MCF 10A (cell line): ENCODE measurements at regions not wholly inside any gene's neighbourhood (a gene's known extent, or its start where the extent isn't known, plus 50 kb on each side); places are given as distances from the start of the nearest gene placed in this dataset.

Experiments used
- BruUV-seq: library from RNA; stranded (reverse); fragments of 400-500 nt; replicated peaks from 2 replicates; lab custom pipeline; 2021; lab: Mats Ljungman, UMichigan
- CTCF ChIA-PET: fragments of 300-600 bp; sonication (Branson Sonifier 250); formaldehyde crosslinking; extraction: SDS; loops from one replicate; lab custom pipeline; 2021; ENCODE audit warnings: antibody characterized with exemption, inconsistent platforms; lab: Yijun Ruan, JAX
- POLR2A ChIA-PET: fragments of 300-600, 350-650 bp; sonication (Branson Sonifier 250); formaldehyde crosslinking; extraction: SDS; loops from one replicate; lab custom pipeline; 2020; ENCODE audit warnings: antibody characterized with exemption, inconsistent platforms; lab: Yijun Ruan, JAX
- DNase-seq: peaks from one replicate; pipeline ENCODE4 v3.0.0-alpha.2; 2018; ENCODE audit not compliant: unreplicated experiment
- H3K27ac Mint-ChIP-seq: one replicate; pipeline ENCODE4 v1.8.0; 2022; ENCODE audit warnings: mild to moderate bottlenecking, low read depth, mixed read lengths; ENCODE audit not compliant: unreplicated experiment
- H3K27me3 Mint-ChIP-seq: one replicate; pipeline ENCODE4 v1.8.0; 2022; ENCODE audit warnings: mixed read lengths; ENCODE audit not compliant: insufficient read depth, unreplicated experiment
- H3K36me3 Mint-ChIP-seq: one replicate; pipeline ENCODE4 v1.8.0; 2022; ENCODE audit warnings: mild to moderate bottlenecking, moderate library complexity, mixed read lengths; ENCODE audit not compliant: insufficient read depth, unreplicated experiment
- H3K4me1 Mint-ChIP-seq: one replicate; pipeline ENCODE4 v1.8.0; 2022; ENCODE audit warnings: mixed read lengths; ENCODE audit not compliant: insufficient read depth, unreplicated experiment
- H3K4me3 Mint-ChIP-seq: one replicate; pipeline ENCODE4 v1.8.0; 2022; ENCODE audit warnings: mild to moderate bottlenecking, moderate library complexity, mixed read lengths; ENCODE audit not compliant: unreplicated experiment
- H3K9me3 Mint-ChIP-seq: one replicate; pipeline ENCODE4 v1.8.0; 2022; ENCODE audit warnings: mixed read lengths; ENCODE audit not compliant: unreplicated experiment
- intact Hi-C: fragments of 100-400 bp; cut with micrococcal nuclease; formaldehyde crosslinking; loops from 2 replicates; pipeline ENCODE4 v1.14.1; 2022
- TF ChIP-seq, protein P1 (sequence below): fragments of 200-600 bp; IDR thresholded peaks from one replicate; pipeline ENCODE4 v1.8.0; 2022; ENCODE audit warnings: antibody characterized with exemption, mild to moderate bottlenecking; ENCODE audit not compliant: unreplicated experiment

DNA sequence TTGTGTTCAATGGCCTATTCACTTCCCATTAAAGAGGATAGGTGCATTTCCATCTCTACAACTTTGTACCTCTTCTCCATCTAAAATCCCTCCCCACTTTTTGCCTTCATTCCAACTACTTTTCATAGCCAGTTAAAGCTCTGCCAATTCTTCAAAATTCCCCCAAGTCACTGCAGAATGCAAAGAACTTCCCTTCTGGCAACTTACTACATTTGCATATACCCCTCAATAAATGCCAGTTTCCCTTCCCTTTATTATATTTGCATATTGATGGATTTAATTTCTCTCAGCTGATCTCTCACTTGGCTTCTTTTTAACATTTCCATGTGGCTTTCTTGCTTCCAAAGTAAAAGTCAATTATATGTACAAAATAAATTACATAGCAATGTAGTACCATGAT lies 393.4 kb downstream of the HACE1 start:
- no peaks in the 10 kb centered on the region for H3K36me3 Mint-ChIP-seq

DNA sequence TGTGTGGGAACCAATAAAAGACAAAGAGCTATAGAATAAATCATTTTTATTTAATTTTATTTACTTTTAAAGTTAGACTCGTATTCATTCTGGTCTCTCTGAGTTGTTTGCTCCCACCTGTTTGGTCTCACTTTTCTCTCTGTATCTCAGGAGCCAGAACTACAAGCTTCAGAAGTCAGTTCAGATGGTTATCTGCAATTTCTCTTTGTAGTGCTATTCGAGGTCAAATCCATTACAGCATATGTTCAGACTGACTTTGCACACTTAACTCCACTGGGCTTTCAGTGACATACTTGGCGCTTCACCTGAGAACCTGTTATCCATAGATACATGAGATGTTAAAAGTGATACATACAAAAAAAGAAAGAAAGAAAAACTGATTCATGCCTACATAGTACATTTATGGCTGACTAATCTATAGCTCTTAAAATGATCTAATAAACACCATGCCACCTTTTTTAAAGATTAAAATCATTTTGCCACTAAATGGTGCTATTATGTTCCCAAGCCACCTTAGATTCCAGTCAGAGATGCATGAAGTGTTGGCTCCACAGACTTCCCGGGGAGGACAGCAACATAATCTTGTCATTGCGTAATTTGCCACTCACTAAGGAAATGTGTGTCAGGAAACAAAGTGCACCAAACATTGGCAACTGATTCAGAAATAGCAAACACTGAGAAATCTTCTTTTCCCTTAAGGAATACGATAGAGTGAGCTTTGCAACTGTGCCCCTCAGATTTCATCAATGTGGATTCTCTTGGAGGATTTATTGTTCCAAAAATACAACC lies 396.7 kb downstream of the HACE1 start:
- CTCF ChIA-PET: interaction anchor here (0.7 kb wide), 1 partner anchor 10 kb away, joined by 3 read pairs; no protein-coding TSS in a partner anchor

More for the DNA sequence above, 393.4 kb downstream of the HACE1 start:
- Mint-ChIP-seq H3K4me1 (peaks cover 6% of the 10 kb centered on the region), H3K27me3 (no peaks in the 10 kb centered on the region), H3K9me3 (no peaks in the 10 kb centered on the region), H3K27ac (no peak overlapping the region), H3K4me3 (no peak overlapping the region)
- BruUV-seq: no TSS peak
- ChIA-PET CTCF (no interaction called here), POLR2A (interaction anchor here (0.7 kb wide), 1 partner anchor 30 kb away, joined by 3 read pairs; no protein-coding TSS in a partner anchor)
- TF ChIP-seq, protein P1, sequence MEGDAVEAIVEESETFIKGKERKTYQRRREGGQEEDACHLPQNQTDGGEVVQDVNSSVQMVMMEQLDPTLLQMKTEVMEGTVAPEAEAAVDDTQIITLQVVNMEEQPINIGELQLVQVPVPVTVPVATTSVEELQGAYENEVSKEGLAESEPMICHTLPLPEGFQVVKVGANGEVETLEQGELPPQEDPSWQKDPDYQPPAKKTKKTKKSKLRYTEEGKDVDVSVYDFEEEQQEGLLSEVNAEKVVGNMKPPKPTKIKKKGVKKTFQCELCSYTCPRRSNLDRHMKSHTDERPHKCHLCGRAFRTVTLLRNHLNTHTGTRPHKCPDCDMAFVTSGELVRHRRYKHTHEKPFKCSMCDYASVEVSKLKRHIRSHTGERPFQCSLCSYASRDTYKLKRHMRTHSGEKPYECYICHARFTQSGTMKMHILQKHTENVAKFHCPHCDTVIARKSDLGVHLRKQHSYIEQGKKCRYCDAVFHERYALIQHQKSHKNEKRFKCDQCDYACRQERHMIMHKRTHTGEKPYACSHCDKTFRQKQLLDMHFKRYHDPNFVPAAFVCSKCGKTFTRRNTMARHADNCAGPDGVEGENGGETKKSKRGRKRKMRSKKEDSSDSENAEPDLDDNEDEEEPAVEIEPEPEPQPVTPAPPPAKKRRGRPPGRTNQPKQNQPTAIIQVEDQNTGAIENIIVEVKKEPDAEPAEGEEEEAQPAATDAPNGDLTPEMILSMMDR: no peak
- intact Hi-C loops: no loop called here
- DNase-seq: no peak

DNA sequence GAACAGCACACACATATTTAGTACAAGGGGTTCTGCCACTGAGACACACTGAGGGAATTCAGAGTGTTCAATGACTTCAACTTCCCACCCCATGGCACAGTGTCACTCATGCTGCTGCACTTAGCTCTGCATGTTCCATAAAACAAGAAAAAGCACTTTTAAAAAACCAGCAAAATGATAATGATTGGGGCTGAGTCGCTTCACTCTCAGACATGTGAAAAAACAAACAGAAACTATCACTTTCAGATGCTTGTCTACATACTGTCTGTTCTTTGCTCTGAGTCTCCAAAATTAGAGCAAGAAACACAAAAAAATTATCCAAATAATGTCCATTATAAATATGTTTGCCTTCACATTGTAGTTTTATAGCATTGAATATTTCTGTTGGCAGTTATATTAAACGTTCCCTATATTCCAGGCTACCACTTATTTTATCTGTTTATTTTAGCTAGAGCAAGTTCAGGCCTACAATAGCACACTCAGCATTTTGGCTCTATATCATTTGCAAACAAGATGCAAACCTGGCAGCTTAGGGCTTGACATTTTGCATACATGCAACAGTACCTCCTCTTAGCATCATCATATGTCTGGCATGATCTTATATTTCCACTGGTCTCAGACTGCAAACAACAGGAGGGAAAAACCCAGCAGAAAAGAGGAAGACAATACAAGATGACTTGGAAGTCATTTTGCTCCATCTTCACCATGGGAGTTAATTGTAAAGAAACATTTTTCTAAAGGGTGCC lies 398.8 kb downstream of the HACE1 start:
- Mint-ChIP-seq H3K4me1 (peaks cover 6% of the 10 kb centered on the region), H3K4me3 (no peak overlapping the region), H3K9me3 (no peaks in the 10 kb centered on the region), H3K27me3 (no peaks in the 10 kb centered on the region), H3K36me3 (no peaks in the 10 kb centered on the region), H3K27ac (no peak overlapping the region)
- no peak for DNase-seq
- ChIA-PET POLR2A (no interaction called here), CTCF (no interaction called here)
- BruUV-seq: no TSS peak
- intact Hi-C loops: no loop called here
- TF ChIP-seq, protein P1: no peak

More for the DNA sequence above, 396.7 kb downstream of the HACE1 start:
- Mint-ChIP-seq H3K27ac (no peak overlapping the region), H3K27me3 (no peaks in the 10 kb centered on the region), H3K9me3 (no peaks in the 10 kb centered on the region), H3K4me3 (no peak overlapping the region), H3K36me3 (no peaks in the 10 kb centered on the region), H3K4me1 (peaks cover 6% of the 10 kb centered on the region)
- POLR2A ChIA-PET: no interaction called here
- intact Hi-C loops: no loop called here
- TF ChIP-seq, protein P1: no peak
- peak; percentile 49 for DNase-seq
- BruUV-seq: no TSS peak

DNA sequence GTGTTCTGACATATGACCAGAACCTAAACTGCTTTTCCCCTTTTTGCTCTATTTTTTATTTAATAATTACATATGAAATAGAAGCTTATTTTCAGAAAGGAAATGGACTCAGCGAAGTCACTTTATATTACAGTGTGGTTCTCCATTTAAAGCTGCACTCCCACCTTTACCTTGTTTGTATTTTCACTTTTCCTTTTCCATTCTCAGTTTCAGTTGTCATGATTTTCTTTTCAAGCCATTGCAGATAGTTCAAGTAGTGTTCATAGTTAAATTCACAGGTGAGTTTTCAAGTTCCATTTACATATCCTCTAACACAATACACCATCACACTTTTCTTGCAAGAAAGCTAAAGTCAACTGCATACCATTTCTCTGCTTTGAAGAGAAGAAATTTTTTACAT lies 400.2 kb downstream of the HACE1 start:
- H3K9me3 Mint-ChIP-seq: no peaks in the 10 kb centered on the region
- intact Hi-C loops: no loop called here
- no peak for DNase-seq
- ChIA-PET POLR2A (interaction anchor here (1.3 kb wide), 1 partner anchor 63 kb away, joined by 5 read pairs; no protein-coding TSS in a partner anchor), CTCF (interaction anchor here (0.7 kb wide), 1 partner anchor 9 kb away, joined by 3 read pairs; no protein-coding TSS in a partner anchor)
- H3K4me1 Mint-ChIP-seq: peaks cover 6% of the 10 kb centered on the region
- TF ChIP-seq, protein P1: no peak
- BruUV-seq: no TSS peak
- no peak overlapping the region for H3K27ac Mint-ChIP-seq
- H3K27me3 Mint-ChIP-seq: no peaks in the 10 kb centered on the region
- no peak overlapping the region for H3K4me3 Mint-ChIP-seq
- H3K36me3 Mint-ChIP-seq: no peaks in the 10 kb centered on the region
